ENCODE measurements at regions not wholly inside any gene's neighbourhood (a gene's known extent, or its start where the extent isn't known, plus 50 kb on each side); places are given as distances from the start of the nearest gene placed in this dataset.
A peak's percentile ranks its signal among the peaks of the same experiment; 100 is the strongest.

- H3K4me1 Mint-ChIP-seq (ENCODE audit: low read depth, unreplicated experiment) = peaks cover 44% of the 10 kb centered on the region
- TF ChIP-seq CTCF (IDR thresholded peaks at IDR 0.05; ENCODE audit: unreplicated experiment) = no peak
- no peak for DNase-seq
- no TSS peak for BruUV-seq (replicated peaks)
- H3K27ac Mint-ChIP-seq (ENCODE audit: unreplicated experiment) = no peak overlapping the region
- no peaks in the 10 kb centered on the region for H3K9me3 Mint-ChIP-seq (ENCODE audit: low read depth, unreplicated experiment)
- no peaks in the 10 kb centered on the region for H3K27me3 Mint-ChIP-seq (ENCODE audit: unreplicated experiment)
- CTCF ChIA-PET = no interaction called here
- no peak overlapping the region for H3K4me3 Mint-ChIP-seq (ENCODE audit: low read depth, unreplicated experiment)
- H3K36me3 Mint-ChIP-seq (ENCODE audit: insufficient read depth, unreplicated experiment) = no peaks in the 10 kb centered on the region
- intact Hi-C loops (cut with micrococcal nuclease; ENCODE audit: unreplicated experiment) = no loop called here
Observed at GRCh38 chr1:87884581-87884980, 555.9 kb downstream of the LMO4 start.

DNA sequence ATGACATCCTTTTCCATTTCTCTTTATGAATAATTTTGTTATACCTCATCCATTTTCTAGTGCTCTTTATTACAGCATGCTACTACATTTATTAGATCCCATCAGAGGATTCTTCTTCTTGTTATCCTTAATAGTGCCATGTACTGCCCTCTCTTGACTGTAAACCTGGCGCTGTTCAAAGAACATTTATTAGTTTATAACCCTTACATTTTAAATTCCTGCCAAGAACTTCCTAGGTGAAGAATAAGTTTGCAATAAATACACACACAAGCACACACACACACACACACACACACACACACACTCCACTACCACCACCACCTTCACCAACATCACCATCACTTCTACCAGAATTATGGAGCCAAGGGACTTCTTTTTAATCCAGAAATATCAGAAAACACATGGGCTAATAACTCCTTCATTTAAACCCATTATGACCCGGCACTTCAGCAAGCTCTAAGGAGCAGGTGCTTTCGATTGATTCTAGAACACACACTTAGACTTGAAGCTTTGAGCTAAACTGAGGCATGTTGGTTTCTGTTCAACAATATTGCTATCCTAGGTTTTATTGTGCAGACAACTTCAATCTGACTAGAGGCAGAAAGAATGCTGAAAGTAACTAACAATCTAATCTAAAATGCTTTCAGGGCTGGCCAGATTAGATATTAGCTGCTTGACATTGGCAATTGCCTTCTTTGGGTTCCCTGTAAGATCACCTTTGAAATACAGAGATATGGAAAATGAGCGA lies 556.8 kb downstream of the LMO4 start:
- CTCF ChIA-PET = no interaction called here
- Mint-ChIP-seq H3K9me3 (ENCODE audit: low read depth, unreplicated experiment) (no peaks in the 10 kb centered on the region), H3K27me3 (ENCODE audit: unreplicated experiment) (no peaks in the 10 kb centered on the region), H3K27ac (ENCODE audit: unreplicated experiment) (peak overlapping the region; percentile 9), H3K4me1 (ENCODE audit: low read depth, unreplicated experiment) (peaks cover 44% of the 10 kb centered on the region), H3K4me3 (ENCODE audit: low read depth, unreplicated experiment) (no peak overlapping the region), H3K36me3 (ENCODE audit: insufficient read depth, unreplicated experiment) (no peaks in the 10 kb centered on the region)
- no peak for TF ChIP-seq CTCF (IDR thresholded peaks at IDR 0.05; ENCODE audit: unreplicated experiment)
- BruUV-seq (replicated peaks) = no TSS peak
- intact Hi-C loops (cut with micrococcal nuclease; ENCODE audit: unreplicated experiment) = loop anchor here (5.0 kb wide), 1 partner anchor 67 kb away; no protein-coding TSS in a partner anchor
- DNase-seq = no peak

- no peak overlapping the region for H3K4me3 Mint-ChIP-seq (ENCODE audit: low read depth, unreplicated experiment)
- no peaks in the 10 kb centered on the region for H3K27me3 Mint-ChIP-seq (ENCODE audit: unreplicated experiment)
- no peaks in the 10 kb centered on the region for H3K9me3 Mint-ChIP-seq (ENCODE audit: low read depth, unreplicated experiment)
Observed at GRCh38 chr1:87887100-87887499, 558.4 kb downstream of the LMO4 start.

GRCh38 chr1:87888446-87888845 lies 559.8 kb downstream of the LMO4 start:
- intact Hi-C loops (cut with micrococcal nuclease; ENCODE audit: unreplicated experiment) = loop anchor here (2.0 to 5.0 kb wide), 2 partner anchors 64 to 82 kb away; no protein-coding TSS in a partner anchor
- H3K9me3 Mint-ChIP-seq (ENCODE audit: low read depth, unreplicated experiment) = no peaks in the 10 kb centered on the region
- H3K4me1 Mint-ChIP-seq (ENCODE audit: low read depth, unreplicated experiment) = peaks cover 37% of the 10 kb centered on the region
- no peaks in the 10 kb centered on the region for H3K27me3 Mint-ChIP-seq (ENCODE audit: unreplicated experiment)
- H3K36me3 Mint-ChIP-seq (ENCODE audit: insufficient read depth, unreplicated experiment) = no peaks in the 10 kb centered on the region
- CTCF ChIA-PET = no interaction called here
- no peak for TF ChIP-seq CTCF (IDR thresholded peaks at IDR 0.05; ENCODE audit: unreplicated experiment)
- BruUV-seq (replicated peaks) = no TSS peak
- no peak for DNase-seq
- peak overlapping the region; percentile 95 for H3K27ac Mint-ChIP-seq (ENCODE audit: unreplicated experiment)
- no peak overlapping the region for H3K4me3 Mint-ChIP-seq (ENCODE audit: low read depth, unreplicated experiment)

More at GRCh38 chr1:87887100-87887499, 558.4 kb downstream of the LMO4 start:
- no peaks in the 10 kb centered on the region for H3K36me3 Mint-ChIP-seq (ENCODE audit: insufficient read depth, unreplicated experiment)
- H3K4me1 Mint-ChIP-seq (ENCODE audit: low read depth, unreplicated experiment) = peaks cover 37% of the 10 kb centered on the region
- DNase-seq = no peak
- H3K27ac Mint-ChIP-seq (ENCODE audit: unreplicated experiment) = peak overlapping the region; percentile 95
- BruUV-seq (replicated peaks) = no TSS peak
- intact Hi-C loops (cut with micrococcal nuclease; ENCODE audit: unreplicated experiment) = loop anchor here (5.0 kb wide), 1 partner anchor 65 kb away; no protein-coding TSS in a partner anchor
- TF ChIP-seq CTCF (IDR thresholded peaks at IDR 0.05; ENCODE audit: unreplicated experiment) = no peak
- CTCF ChIA-PET = no interaction called here
